ENCODE measurements at regions not wholly inside any gene's neighbourhood (a gene's known extent, or its start where the extent isn't known, plus 50 kb on each side); places are given as distances from the start of the nearest gene placed in this dataset.

DNA sequence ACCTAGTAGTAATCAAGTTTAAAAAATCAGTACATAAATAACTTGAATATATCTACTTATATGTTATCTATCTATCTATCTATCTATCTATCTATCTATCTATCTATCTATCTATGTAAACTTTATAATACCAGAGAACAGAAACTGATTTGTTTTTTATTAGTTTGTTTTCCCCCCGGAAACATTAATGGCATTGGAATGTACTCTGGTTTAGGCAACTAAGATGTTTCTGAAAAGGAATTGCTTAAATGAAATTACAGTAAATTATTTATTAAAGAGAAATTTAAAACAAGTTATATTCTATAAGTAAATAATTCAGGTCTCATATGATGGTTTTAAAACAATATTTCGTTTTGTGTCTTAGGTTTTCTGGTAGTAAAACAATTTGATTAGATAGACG is 681.0 kb upstream of the ADAMTS5 start:
- DNase-seq (ENCODE audit: low read depth) = no peak

DNA sequence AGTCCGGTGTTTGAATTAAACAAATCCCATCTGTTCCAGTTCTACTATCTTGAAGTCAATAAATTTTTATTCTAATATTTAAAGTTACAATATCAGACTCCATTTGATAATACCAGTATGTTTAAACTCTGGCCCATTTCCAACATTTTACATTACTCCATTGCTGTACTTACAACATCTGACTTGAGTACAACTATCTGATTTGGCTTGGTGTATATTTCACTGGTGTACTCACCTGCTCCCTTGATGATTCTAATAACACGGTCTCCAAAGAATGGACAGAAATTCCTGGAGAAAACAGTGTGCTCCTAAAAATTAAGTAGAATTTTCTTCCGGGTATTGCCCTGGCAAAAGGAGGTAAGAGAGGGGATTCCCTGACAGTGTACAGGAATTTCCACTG is 680.5 kb upstream of the ADAMTS5 start:
- DNase-seq (ENCODE audit: low read depth) = no peak

DNA sequence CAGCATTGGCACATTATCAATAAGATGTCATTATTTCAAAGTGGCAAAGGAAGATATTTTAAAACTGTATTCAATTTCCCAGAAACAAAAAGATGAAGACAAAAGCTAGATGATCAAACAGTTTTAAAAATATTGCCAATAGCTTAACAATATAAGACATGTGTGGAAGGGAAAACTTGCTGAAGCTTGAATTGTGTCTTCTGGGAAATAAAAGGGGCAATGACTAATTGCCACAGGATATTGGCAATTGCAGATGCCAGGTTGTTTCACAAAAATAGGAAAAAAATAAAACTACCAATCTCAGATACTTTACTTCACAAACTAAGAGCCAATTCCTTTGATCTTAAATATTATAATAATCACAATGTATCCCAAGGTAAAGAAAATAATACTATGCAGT is 679.8 kb upstream of the ADAMTS5 start:
- DNase-seq (ENCODE audit: low read depth) = no peak

DNA sequence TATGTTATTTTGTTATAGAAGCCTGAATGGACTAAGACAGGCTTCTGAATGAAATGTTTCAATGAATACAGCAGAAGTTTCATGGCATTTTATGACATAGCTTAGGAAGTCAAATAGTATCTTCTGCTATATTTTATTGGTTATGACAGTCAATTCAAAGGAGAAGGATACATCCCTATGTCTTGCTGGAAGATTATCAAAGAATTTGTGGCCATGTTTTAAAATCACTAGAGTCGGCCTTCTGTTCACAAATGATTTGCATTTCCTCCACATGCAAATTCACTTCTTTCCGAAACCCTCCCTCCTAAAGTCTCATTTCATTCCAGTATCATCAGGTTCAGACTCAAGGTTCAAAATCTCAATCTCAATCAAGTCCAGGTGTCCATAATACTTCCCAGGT is 679.2 kb upstream of the ADAMTS5 start:
- no peak for DNase-seq (ENCODE audit: low read depth)

GRCh38 chr21:27645285-27645684 is 678.4 kb upstream of the ADAMTS5 start:
- no peak for DNase-seq (ENCODE audit: low read depth)

DNA sequence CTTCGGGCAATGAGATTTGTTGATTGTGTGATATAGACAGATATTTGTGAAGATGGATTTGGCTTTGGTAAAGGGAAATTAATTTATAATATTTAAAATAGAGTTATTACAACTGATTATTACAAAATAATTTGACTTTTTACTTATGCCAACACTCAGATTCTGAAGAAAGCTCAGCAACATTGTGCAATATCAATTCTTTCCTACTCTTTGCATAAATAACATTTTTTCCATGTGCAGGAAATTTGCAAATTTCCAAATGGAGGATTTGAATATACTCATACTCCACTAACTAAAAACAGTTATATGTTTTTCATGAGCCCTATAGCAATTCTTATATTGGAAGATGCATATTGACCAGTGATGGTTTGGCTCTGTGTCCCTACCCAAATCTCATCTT is 676.4 kb upstream of the ADAMTS5 start:
- no peak for DNase-seq (ENCODE audit: low read depth)

DNA sequence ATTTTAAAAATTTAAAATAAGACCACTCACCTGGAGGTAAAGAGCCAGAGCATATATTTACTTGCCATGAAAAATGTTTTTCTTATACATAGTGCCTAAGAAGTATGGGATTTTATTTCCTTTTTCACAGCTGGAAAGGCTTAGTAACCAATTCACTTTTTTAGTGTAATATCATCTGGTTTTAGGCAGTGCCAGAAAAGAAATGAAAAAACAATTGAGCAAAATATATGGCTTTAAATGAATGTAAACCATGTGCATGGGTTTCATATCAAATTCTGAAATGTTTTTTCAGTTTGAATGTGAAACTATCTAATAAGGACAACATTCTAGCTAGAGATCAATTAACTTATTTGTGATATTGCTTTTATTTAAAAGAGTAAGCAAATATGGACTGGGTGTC is 672.4 kb upstream of the ADAMTS5 start:
- no peak for DNase-seq (ENCODE audit: low read depth)

GRCh38 chr21:27636656-27637055 is 669.8 kb upstream of the ADAMTS5 start:
- no peak for DNase-seq (ENCODE audit: low read depth)

- DNase-seq (ENCODE audit: low read depth) = no peak
These were observed 666.7 kb upstream of the ADAMTS5 start for GRCh38 chr21:27633631-27634030.

DNA sequence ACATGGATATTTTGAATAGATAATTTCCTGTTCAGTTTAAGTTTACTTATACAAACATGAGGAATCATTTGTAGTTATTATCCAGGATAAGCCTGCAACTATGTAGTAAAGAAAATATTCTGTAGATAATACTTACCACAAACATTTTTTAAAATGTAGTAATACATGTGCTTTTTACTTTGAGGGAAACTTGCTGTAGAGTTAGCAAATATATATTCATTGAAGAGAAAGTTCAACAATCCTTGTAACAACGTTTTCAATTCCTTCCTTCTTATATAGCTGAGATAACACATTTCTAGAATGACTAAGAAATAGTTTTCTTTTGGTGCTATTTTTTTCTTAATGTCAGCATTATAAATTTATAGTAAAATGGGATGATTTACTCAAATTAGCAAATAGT is 664.6 kb upstream of the ADAMTS5 start:
- DNase-seq (ENCODE audit: low read depth) = no peak

DNA sequence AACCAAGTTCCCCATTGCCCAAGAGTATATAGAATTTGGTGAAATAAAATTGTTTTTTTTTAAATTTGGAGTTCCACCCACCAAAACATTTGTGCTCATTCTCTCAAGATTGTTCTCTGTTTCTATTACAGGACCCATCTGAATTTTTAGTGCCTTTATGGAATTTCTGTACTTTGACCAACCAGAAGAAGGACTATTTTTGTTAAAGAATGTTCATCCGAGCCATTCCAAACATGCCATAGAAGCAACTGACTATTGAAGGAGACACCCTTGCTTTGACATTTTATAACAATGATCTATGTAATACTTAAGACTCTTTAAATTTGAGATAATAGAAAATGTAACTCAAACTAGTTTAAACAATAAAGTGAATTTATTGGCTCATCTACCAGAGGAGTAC is 655.7 kb upstream of the ADAMTS5 start:
- DNase-seq (ENCODE audit: low read depth) = no peak

DNA sequence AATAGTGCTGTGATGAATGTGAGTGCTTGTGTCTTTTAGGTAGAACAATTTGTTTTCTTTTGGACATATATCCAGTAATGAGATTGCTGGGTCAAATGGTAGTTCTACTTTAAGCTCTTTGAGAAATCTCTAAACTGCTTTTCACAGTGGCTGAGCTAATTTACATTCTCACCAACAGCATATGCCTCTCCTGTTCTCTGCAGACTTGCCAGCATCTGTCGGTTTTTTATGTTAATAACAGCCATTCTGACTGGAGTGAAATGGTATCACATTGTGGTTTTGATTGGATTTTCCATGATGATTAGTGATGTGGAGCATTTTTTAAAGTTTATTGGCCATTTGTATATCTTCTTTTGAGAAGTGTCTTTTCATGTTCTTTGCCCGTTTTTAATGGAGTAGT is 647.3 kb upstream of the ADAMTS5 start:
- no peak for DNase-seq (ENCODE audit: low read depth)

GRCh38 chr21:27606422-27606821 is 639.5 kb upstream of the ADAMTS5 start:
- no peak for DNase-seq (ENCODE audit: low read depth)

- no peak for DNase-seq (ENCODE audit: low read depth)
These were observed 629.3 kb upstream of the ADAMTS5 start for GRCh38 chr21:27596196-27596595.

DNA sequence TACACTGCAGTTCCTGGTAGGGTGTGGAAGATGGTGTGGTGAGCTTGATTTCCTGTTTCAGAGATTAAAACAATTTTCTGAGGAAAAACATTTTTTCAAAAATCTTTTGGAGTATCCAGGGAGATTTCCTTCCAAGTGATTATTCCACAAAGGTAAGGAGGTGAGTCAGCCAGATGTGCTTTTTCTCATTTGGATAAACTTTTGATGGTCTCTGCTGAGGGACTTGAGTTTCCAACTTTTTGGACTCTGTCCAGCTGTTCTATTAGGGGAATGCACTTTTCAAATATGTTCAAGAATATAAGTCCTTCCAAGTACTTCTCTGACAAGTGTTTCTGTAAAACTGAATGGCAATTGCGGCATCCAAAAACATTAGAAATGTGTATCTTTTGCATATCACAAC is 628.8 kb upstream of the ADAMTS5 start:
- DNase-seq (ENCODE audit: low read depth) = peak; percentile 71

DNA sequence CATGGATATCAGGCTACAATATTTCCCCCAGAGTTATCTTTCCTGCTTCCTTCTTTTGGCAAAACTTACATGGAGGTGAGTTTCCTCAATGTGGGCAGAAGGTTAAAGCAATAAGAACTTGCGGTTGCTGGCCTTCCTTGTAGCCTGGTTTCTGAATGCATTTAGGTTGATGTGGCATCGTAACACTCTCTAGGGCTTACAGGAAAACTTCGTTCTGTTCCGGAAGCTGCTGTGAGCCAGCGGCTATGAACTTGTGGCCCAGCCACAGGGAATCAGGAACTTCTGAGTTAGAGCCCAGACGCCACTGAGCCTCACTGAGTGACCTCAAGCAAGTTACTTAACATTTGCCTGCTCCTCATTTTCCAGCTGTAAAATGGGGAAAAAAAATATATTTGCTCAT is 623.4 kb upstream of the ADAMTS5 start:
- peak; percentile 60 for DNase-seq (ENCODE audit: low read depth)

- DNase-seq (ENCODE audit: low read depth) = peak; percentile 68
These were observed 622.9 kb upstream of the ADAMTS5 start for GRCh38 chr21:27589781-27590180.

GRCh38 chr21:27586986-27587385 is 620.1 kb upstream of the ADAMTS5 start:
- DNase-seq (ENCODE audit: low read depth) = no peak

DNA sequence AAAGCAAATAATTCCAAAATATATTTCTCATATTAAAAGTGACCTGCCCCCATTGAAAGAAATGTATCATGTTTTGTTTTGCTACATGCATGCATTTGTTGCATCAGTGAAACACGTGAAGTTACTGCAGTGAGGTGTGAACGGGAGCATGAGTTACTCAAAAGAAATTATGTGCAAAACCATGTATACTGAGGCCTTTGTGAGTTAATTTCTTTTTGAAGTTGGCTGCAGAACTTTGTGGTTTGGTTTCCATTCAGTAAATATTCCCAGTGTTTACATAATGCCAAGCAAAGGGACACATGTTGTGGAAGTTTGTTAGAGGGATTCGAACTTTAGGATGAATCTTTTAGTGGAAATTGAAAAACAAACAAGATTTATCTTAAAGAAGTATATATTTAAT is 619.4 kb upstream of the ADAMTS5 start:
- no peak for DNase-seq (ENCODE audit: low read depth)

DNA sequence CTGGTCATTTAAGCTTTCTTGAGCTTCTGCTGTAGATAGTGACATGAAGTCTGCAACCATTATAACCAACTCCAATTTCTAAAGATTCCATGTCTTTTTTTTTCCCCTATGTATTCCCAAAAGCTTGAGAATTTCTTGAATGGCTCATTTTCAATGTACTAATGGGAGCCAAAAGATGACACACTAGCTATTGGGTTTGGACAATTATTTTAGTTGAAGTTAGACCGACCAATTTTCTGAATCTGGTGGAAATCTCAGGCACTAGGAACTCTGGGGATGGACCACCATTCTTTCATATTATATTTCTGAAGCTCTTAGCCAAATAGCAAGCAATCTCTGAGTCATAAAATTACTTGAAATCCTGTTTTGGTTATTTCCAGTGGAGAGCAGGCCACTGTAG is 617.4 kb upstream of the ADAMTS5 start:
- no peak for DNase-seq (ENCODE audit: low read depth)

DNA sequence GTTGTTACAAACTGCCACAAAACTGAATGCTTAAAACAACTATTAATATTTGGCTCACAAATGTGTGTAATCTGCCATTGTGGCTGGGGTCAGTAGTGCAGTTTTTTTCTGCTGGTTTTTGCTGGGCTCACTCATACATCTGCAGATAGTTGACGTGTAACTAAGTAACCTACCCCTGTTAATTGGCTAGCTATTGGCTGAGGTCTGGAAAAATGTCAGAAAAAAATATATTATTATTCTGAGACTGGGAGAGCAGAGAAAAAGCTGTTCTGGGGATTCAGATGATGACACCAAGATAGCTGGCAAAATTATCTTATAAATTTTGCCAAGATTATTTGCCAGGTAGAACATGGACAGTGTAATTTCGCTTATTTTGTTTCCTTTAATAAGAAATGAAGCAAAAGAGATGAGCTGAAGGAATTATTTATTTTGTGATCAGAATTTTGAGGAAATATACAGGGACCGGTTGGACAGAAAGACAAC is 616.1 kb upstream of the ADAMTS5 start:
- DNase-seq (ENCODE audit: low read depth) = no peak

GRCh38 chr21:27582246-27582947 is 615.5 kb upstream of the ADAMTS5 start:
- no peak for DNase-seq (ENCODE audit: low read depth)

DNA sequence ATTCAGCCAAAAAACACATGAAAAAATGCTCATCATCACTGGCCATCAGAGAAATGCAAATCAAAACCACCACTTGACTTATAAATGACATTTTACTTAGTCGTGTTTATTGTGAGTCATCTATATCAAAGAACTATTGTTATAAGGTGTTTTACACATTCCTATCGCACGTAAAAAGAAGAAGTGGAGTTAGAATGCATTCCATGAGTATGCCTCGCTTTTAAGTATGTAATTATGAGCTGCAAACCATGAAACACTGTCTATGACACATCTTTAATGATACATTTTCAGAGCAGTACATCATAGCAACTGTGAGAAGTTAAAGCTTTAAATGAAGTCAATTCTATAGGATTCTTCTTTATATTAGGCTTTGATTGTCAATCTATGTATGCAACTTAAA is 614.3 kb upstream of the ADAMTS5 start:
- DNase-seq (ENCODE audit: low read depth) = no peak

- DNase-seq (ENCODE audit: low read depth) = no peak
These were observed 613.4 kb upstream of the ADAMTS5 start for GRCh38 chr21:27580276-27580675.

Measured in forelimb muscle (tissue), 1 donor.